HEK293 (cell line): ENCODE measurements at regions not wholly inside any gene's neighbourhood (a gene's known extent, or its start where the extent isn't known, plus 50 kb on each side); places are given as distances from the start of the nearest gene placed in this dataset.
A peak's percentile ranks its signal among the peaks of the same experiment; 100 is the strongest.

Source experiments
- BCL11A ChIP-seq: fragments of 450-650 bp; formaldehyde crosslinking; IDR thresholded peaks from 2 replicates; pipeline ENCODE4 v1.5.1; 2016; ENCODE audit warnings: low read depth, missing biosample characterization, missing genetic modification characterization
- BCL11B ChIP-seq: fragments of 450-650 bp; formaldehyde crosslinking; IDR thresholded peaks from 2 replicates; pipeline ENCODE4 v1.5.1; 2016; ENCODE audit warnings: low read depth, missing biosample characterization, missing genetic modification characterization
- FEZF1 ChIP-seq: fragments of 450-650 bp; formaldehyde crosslinking; IDR thresholded peaks from 2 replicates; pipeline ENCODE4 v1.5.1; 2016; ENCODE audit warnings: missing biosample characterization, missing genetic modification characterization
- GFI1B ChIP-seq: fragments of 450-650 bp; formaldehyde crosslinking; IDR thresholded peaks from 2 replicates; pipeline ENCODE4 v1.5.1; 2016; ENCODE audit warnings: missing biosample characterization, missing genetic modification characterization
- GLI4 ChIP-seq: fragments of 450-650 bp; formaldehyde crosslinking; IDR thresholded peaks from 2 replicates; pipeline ENCODE4 v1.5.1; 2016; ENCODE audit warnings: missing biosample characterization, missing genetic modification characterization
- GLIS1 ChIP-seq: fragments of 450-650 bp; formaldehyde crosslinking; IDR thresholded peaks from 2 replicates; pipeline ENCODE4 v1.5.1; 2016; ENCODE audit warnings: missing biosample characterization, missing genetic modification characterization
- MYNN ChIP-seq: fragments of 450-650 bp; formaldehyde crosslinking; IDR thresholded peaks from 2 replicates; pipeline ENCODE4 v1.5.1; 2016; ENCODE audit warnings: missing biosample characterization, missing genetic modification characterization, borderline replicate concordance
- ZBTB17 ChIP-seq: fragments of 450-650 bp; formaldehyde crosslinking; IDR thresholded peaks from 2 replicates; pipeline ENCODE4 v1.5.1; 2016; ENCODE audit warnings: missing biosample characterization, missing genetic modification characterization
- ZBTB20 ChIP-seq: fragments of 450-650 bp; formaldehyde crosslinking; IDR thresholded peaks from 2 replicates; pipeline ENCODE4 v1.5.1; 2016; ENCODE audit warnings: missing biosample characterization, missing genetic modification characterization
- ZEB2 ChIP-seq: fragments of 450-650 bp; formaldehyde crosslinking; IDR thresholded peaks from 2 replicates; pipeline ENCODE4 v1.5.1; 2016; ENCODE audit warnings: missing biosample characterization, missing genetic modification characterization
- ZNF132 ChIP-seq: fragments of 450-650 bp; formaldehyde crosslinking; IDR thresholded peaks from 2 replicates; pipeline ENCODE4 v1.5.1; 2017; ENCODE audit warnings: missing biosample characterization, missing genetic modification characterization, borderline replicate concordance
- ZNF354C ChIP-seq: fragments of 450-650 bp; formaldehyde crosslinking; IDR thresholded peaks from 2 replicates; pipeline ENCODE4 v1.5.1; 2016; ENCODE audit warnings: missing biosample characterization, missing genetic modification characterization, low read depth, borderline replicate concordance
- ZNF747 ChIP-seq: fragments of 450-650 bp; formaldehyde crosslinking; IDR thresholded peaks from 2 replicates; pipeline ENCODE4 v1.5.1; 2016; ENCODE audit warnings: missing biosample characterization, missing genetic modification characterization
- ZNF76 ChIP-seq: fragments of 450-650 bp; formaldehyde crosslinking; IDR thresholded peaks from 2 replicates; pipeline ENCODE4; 2016; ENCODE audit warnings: low read depth, missing biosample characterization, missing genetic modification characterization, borderline replicate concordance
- ZNF837 ChIP-seq: fragments of 450-650 bp; formaldehyde crosslinking; IDR thresholded peaks from 2 replicates; pipeline ENCODE4 v1.5.1; 2016; ENCODE audit warnings: missing biosample characterization, missing genetic modification characterization
- ZSCAN16 ChIP-seq: fragments of 450-650 bp; formaldehyde crosslinking; IDR thresholded peaks from 2 replicates; pipeline ENCODE4 v1.5.1; 2016; ENCODE audit warnings: missing biosample characterization, missing genetic modification characterization
- ZSCAN23 ChIP-seq: fragments of 450-650 bp; formaldehyde crosslinking; IDR thresholded peaks from 2 replicates; pipeline ENCODE4 v1.5.1; 2016; ENCODE audit warnings: missing biosample characterization, missing genetic modification characterization
- TF ChIP-seq, protein P1 (sequence below): fragments of 450-650 bp; formaldehyde crosslinking; IDR thresholded peaks from 2 replicates; pipeline ENCODE4 v1.5.1; 2016; ENCODE audit warnings: missing biosample characterization, missing genetic modification characterization
- TF ChIP-seq, protein P2 (sequence below): fragments of 450-650 bp; formaldehyde crosslinking; IDR thresholded peaks from 2 replicates; pipeline ENCODE4 v1.5.1; 2016; ENCODE audit warnings: missing biosample characterization, missing genetic modification characterization
- TF ChIP-seq, protein P3 (sequence below): fragments of 450-650 bp; formaldehyde crosslinking; IDR thresholded peaks from 2 replicates; pipeline ENCODE4 v1.5.1; 2016; ENCODE audit warnings: missing biosample characterization, missing genetic modification characterization
- TF ChIP-seq, protein P4 (sequence below): fragments of 450-650 bp; formaldehyde crosslinking; conservative IDR thresholded peaks from 2 replicates; pipeline ENCODE4 v1.5.1; 2016; ENCODE audit warnings: low read depth, missing biosample characterization, missing genetic modification characterization
- TF ChIP-seq, protein P5 (sequence below): fragments of 450-650 bp; formaldehyde crosslinking; IDR thresholded peaks from 2 replicates; pipeline ENCODE4 v1.5.1; 2016; ENCODE audit warnings: missing biosample characterization, missing genetic modification characterization, low read depth
- TF ChIP-seq, protein P6 (sequence below): fragments of 450-650 bp; formaldehyde crosslinking; IDR thresholded peaks from 2 replicates; pipeline ENCODE4 v1.5.1; 2017; ENCODE audit warnings: missing biosample characterization, missing genetic modification characterization

DNA sequence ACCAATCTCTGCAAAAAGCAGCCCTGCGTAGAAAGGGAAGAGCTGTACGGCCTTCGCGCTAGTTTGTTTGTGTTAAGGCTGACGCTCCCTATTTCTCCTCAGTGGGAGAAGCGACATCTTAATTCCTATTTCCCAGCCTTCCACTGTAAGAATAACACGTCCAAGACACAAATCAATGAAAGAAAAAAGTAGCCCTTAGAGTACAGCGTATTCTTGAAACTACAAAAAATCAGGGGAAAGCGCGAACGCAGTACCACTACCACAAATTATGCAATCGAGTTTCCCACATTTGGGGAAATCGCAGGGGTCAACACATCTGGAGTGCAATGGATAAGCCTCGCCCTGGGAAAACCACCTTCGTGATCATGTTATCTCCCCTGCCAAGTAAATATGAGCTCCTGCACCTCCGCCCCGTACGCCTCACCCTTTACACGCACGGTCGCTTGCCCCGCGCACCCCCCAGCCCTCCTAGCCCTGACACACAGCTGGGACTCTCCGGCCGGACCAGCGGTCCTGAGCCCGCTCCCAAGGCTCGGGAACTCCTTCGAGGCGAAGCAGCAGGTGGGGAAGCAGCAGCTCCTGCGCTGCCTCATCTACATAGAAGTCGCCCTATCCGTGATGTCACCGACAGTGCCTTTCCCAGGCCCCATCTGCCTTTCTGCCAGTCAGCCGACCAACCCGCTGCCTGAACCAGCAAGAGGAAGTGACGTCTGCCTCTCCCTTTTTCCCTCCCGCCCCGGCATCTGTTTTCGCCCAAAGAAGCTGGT, 94.7 kb downstream of the PPIAL4G start (continued):
- TF ChIP-seq, protein P1, sequence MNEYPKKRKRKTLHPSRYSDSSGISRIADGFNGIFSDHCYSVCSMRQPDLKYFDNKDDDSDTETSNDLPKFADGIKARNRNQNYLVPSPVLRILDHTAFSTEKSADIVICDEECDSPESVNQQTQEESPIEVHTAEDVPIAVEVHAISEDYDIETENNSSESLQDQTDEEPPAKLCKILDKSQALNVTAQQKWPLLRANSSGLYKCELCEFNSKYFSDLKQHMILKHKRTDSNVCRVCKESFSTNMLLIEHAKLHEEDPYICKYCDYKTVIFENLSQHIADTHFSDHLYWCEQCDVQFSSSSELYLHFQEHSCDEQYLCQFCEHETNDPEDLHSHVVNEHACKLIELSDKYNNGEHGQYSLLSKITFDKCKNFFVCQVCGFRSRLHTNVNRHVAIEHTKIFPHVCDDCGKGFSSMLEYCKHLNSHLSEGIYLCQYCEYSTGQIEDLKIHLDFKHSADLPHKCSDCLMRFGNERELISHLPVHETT (tag by site-specific recombination), result 0 out of 2 replicates have a peak, but pooled peaks have one; percentile 31
- TF ChIP-seq ZEB2 (tag by site-specific recombination) (peak; percentile 85), GFI1B (tag by site-specific recombination) (peak; percentile 63), ZNF747 (tag by site-specific recombination) (no peak), BCL11A (tag by site-specific recombination) (peak; percentile 75; the same call in 1 of the 2 replicates), ZNF837 (tag by site-specific recombination) (0 out of 2 replicates have a peak, but pooled peaks have one; percentile 63), ZNF132 (tag by site-specific recombination) (no peak), ZNF76 (peak; percentile 64), GLIS1 (tag by site-specific recombination) (peak; percentile 73; the same call in 1 of the 2 replicates), BCL11B (tag by site-specific recombination) (peak; percentile 83), ZBTB17 (tag by site-specific recombination) (peak; percentile 92), FEZF1 (tag by site-specific recombination) (peak; percentile 77), ZSCAN23 (tag by site-specific recombination) (0 out of 2 replicates have a peak, but pooled peaks have one; percentile 18), ZBTB20 (tag by site-specific recombination) (peak; percentile 99), GLI4 (tag by site-specific recombination) (0 out of 2 replicates have a peak, but pooled peaks have one; percentile 23), ZNF354C (tag by site-specific recombination) (no peak), ZSCAN16 (tag by site-specific recombination) (0 out of 2 replicates have a peak, but pooled peaks have one; percentile 32), MYNN (tag by site-specific recombination) (0 out of 2 replicates have a peak, but pooled peaks have one; percentile 25)
- TF ChIP-seq, protein P2, sequence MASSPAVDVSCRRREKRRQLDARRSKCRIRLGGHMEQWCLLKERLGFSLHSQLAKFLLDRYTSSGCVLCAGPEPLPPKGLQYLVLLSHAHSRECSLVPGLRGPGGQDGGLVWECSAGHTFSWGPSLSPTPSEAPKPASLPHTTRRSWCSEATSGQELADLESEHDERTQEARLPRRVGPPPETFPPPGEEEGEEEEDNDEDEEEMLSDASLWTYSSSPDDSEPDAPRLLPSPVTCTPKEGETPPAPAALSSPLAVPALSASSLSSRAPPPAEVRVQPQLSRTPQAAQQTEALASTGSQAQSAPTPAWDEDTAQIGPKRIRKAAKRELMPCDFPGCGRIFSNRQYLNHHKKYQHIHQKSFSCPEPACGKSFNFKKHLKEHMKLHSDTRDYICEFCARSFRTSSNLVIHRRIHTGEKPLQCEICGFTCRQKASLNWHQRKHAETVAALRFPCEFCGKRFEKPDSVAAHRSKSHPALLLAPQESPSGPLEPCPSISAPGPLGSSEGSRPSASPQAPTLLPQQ (tag by site-specific recombination), result 0 out of 2 replicates have a peak, but pooled peaks have one; percentile 50
- TF ChIP-seq, protein P3, sequence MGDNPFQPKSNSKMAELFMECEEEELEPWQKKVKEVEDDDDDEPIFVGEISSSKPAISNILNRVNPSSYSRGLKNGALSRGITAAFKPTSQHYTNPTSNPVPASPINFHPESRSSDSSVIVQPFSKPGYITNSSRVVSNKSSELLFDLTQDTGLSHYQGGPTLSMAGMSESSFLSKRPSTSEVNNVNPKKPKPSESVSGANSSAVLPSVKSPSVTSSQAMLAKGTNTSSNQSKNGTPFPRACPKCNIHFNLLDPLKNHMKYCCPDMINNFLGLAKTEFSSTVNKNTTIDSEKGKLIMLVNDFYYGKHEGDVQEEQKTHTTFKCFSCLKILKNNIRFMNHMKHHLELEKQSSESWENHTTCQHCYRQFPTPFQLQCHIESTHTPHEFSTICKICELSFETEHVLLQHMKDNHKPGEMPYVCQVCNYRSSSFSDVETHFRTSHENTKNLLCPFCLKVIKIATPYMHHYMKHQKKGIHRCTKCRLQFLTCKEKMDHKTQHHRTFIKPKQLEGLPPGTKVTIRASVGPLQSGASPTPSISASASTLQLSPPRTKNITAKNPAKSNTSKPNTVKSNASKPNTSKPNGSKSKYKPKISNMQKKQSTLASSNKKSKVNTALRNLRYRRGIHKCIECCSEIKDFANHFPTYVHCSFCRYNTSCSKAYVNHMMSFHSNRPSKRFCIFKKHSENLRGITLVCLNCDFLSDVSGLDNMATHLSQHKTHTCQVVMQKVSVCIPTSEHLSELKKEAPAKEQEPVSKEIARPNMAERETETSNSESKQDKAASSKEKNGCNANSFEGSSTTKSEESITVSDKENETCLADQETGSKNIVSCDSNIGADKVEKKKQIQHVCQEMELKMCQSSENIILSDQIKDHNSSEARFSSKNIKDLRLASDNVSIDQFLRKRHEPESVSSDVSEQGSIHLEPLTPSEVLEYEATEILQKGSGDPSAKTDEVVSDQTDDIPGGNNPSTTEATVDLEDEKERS (tag by site-specific recombination), result no peak
- TF ChIP-seq, protein P4, sequence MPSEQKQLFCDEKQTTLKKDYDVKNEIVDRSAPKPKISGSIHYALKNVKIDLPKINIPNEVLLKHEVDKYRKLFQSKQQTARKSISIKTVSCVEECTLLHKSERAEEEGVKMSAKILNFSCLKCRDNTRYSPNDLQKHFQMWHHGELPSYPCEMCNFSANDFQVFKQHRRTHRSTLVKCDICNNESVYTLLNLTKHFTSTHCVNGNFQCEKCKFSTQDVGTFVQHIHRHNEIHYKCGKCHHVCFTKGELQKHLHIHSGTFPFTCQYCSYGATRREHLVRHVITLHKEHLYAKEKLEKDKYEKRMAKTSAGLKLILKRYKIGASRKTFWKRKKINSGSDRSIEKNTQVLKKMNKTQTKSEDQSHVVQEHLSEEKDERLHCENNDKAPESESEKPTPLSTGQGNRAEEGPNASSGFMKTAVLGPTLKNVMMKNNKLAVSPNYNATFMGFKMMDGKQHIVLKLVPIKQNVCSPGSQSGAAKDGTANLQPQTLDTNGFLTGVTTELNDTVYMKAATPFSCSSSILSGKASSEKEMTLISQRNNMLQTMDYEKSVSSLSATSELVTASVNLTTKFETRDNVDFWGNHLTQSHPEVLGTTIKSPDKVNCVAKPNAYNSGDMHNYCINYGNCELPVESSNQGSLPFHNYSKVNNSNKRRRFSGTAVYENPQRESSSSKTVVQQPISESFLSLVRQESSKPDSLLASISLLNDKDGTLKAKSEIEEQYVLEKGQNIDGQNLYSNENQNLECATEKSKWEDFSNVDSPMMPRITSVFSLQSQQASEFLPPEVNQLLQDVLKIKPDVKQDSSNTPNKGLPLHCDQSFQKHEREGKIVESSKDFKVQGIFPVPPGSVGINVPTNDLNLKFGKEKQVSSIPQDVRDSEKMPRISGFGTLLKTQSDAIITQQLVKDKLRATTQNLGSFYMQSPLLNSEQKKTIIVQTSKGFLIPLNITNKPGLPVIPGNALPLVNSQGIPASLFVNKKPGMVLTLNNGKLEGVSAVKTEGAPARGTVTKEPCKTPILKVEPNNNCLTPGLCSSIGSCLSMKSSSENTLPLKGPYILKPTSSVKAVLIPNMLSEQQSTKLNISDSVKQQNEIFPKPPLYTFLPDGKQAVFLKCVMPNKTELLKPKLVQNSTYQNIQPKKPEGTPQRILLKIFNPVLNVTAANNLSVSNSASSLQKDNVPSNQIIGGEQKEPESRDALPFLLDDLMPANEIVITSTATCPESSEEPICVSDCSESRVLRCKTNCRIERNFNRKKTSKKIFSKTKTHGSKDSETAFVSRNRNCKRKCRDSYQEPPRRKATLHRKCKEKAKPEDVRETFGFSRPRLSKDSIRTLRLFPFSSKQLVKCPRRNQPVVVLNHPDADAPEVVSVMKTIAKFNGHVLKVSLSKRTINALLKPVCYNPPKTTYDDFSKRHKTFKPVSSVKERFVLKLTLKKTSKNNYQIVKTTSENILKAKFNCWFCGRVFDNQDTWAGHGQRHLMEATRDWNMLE, result peak; percentile 76
- TF ChIP-seq, protein P5, sequence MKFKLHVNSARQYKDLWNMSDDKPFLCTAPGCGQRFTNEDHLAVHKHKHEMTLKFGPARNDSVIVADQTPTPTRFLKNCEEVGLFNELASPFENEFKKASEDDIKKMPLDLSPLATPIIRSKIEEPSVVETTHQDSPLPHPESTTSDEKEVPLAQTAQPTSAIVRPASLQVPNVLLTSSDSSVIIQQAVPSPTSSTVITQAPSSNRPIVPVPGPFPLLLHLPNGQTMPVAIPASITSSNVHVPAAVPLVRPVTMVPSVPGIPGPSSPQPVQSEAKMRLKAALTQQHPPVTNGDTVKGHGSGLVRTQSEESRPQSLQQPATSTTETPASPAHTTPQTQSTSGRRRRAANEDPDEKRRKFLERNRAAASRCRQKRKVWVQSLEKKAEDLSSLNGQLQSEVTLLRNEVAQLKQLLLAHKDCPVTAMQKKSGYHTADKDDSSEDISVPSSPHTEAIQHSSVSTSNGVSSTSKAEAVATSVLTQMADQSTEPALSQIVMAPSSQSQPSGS, result peak; percentile 96
- TF ChIP-seq, protein P6, sequence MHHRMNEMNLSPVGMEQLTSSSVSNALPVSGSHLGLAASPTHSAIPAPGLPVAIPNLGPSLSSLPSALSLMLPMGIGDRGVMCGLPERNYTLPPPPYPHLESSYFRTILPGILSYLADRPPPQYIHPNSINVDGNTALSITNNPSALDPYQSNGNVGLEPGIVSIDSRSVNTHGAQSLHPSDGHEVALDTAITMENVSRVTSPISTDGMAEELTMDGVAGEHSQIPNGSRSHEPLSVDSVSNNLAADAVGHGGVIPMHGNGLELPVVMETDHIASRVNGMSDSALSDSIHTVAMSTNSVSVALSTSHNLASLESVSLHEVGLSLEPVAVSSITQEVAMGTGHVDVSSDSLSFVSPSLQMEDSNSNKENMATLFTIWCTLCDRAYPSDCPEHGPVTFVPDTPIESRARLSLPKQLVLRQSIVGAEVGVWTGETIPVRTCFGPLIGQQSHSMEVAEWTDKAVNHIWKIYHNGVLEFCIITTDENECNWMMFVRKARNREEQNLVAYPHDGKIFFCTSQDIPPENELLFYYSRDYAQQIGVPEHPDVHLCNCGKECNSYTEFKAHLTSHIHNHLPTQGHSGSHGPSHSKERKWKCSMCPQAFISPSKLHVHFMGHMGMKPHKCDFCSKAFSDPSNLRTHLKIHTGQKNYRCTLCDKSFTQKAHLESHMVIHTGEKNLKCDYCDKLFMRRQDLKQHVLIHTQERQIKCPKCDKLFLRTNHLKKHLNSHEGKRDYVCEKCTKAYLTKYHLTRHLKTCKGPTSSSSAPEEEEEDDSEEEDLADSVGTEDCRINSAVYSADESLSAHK (tag by site-specific recombination), result peak; percentile 72
